GM06990 (cell line): ENCODE measurements at regions not wholly inside any gene's neighbourhood (a gene's known extent, or its start where the extent isn't known, plus 50 kb on each side); places are given as distances from the start of the nearest gene placed in this dataset.
A peak's percentile ranks its signal among the peaks of the same experiment; 100 is the strongest.

Source experiments
- DNase-seq: peaks from one replicate; pipeline ENCODE4 v3.0.0-alpha.2; 2011; ENCODE audit not compliant: insufficient read length; ENCODE audit errors: extremely low read depth
- H3K27me3 ChIP-seq: replicated peaks from 2 replicates; pipeline ENCODE4 v1.6.0; 2011; ENCODE audit warnings: low read length; ENCODE audit not compliant: control insufficient read depth, insufficient read depth
- H3K36me3 ChIP-seq: 2 replicates; pipeline ENCODE4 v1.5.1; 2011; ENCODE audit warnings: low read length; ENCODE audit not compliant: control insufficient read depth, insufficient read depth
- H3K4me3 ChIP-seq: replicated peaks from 2 replicates; pipeline ENCODE4 v1.5.1; 2011; ENCODE audit warnings: low read depth, mild to moderate bottlenecking, control low read depth, low read length
- TF ChIP-seq, protein P1 (sequence below): IDR thresholded peaks from 2 replicates; pipeline ENCODE4 v1.5.1; 2011; ENCODE audit warnings: low read length, control low read depth, mild to moderate bottlenecking, inconsistent platforms; ENCODE audit not compliant: insufficient read depth, poor library complexity, severe bottlenecking

DNA sequence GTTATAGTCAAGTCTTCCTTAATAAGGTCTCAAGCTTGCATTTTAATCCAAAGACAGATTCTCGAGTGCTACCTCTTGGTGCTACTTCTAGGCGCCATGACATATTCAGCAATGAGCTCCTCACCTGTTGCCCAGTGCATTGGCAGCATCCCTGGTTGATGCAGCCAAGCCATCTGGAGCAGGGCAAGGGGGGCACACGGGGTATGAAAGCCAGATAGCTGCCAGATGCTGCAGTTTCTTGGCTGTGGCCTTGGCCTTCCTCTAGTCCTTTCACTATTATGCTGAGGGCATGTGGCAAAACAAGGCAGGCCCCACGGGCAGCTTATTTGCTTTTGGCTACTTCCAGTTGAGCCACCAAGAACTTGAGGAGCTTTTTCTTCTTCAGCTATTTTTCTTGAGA, 168.6 kb upstream of the PGRMC2 start:
- Histone ChIP-seq H3K36me3 (no peaks in the 10 kb centered on the region), H3K27me3 (no peaks in the 10 kb centered on the region), H3K4me3 (no peak overlapping the region)
- TF ChIP-seq, protein P1, sequence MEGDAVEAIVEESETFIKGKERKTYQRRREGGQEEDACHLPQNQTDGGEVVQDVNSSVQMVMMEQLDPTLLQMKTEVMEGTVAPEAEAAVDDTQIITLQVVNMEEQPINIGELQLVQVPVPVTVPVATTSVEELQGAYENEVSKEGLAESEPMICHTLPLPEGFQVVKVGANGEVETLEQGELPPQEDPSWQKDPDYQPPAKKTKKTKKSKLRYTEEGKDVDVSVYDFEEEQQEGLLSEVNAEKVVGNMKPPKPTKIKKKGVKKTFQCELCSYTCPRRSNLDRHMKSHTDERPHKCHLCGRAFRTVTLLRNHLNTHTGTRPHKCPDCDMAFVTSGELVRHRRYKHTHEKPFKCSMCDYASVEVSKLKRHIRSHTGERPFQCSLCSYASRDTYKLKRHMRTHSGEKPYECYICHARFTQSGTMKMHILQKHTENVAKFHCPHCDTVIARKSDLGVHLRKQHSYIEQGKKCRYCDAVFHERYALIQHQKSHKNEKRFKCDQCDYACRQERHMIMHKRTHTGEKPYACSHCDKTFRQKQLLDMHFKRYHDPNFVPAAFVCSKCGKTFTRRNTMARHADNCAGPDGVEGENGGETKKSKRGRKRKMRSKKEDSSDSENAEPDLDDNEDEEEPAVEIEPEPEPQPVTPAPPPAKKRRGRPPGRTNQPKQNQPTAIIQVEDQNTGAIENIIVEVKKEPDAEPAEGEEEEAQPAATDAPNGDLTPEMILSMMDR, result no peak
- no peak for DNase-seq

DNA sequence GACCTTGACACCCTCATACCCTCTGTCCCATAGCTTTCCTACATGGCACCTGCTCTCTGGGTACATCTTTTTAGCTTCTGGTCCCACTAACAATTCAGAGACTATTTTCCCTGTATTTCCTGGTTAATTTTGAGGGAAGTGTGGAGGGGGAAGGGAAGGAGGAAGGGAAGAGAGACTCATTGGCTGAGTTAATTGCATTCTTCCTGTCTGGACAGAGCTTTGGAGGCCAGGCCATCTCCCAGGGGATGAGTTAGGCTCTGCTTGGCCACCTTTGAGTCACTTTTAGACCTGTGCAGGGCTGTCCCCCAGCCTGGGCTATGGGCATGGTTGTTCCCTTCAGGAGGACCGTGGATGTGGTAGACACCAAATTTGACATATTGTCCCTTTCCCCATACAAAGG, 167.9 kb upstream of the PGRMC2 start:
- no peaks in the 10 kb centered on the region for H3K36me3 ChIP-seq
- TF ChIP-seq, protein P1, result no peak
- no peak for DNase-seq
- H3K27me3 ChIP-seq, result no peaks in the 10 kb centered on the region
- H3K4me3 ChIP-seq, result no peak overlapping the region

DNA sequence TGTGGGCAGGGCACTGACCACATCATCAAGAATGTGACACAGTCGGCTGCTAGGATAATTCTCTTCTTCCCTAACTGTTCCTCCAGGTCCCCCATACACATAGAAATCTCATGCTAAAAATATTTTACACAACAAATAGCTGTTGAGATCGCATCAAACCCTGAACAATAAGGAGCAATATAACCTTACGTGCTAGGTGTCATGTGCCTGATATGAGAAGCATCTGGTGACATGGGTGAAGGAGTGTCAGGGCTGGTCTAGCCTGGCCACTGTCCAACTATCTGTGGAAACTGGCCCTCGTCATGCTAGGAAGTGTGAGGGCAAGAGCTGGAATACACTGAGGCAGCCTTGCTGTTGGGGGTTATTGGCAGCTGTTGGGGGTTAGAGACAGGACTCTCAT, 167.3 kb upstream of the PGRMC2 start:
- Histone ChIP-seq H3K4me3 (no peak overlapping the region), H3K27me3 (no peaks in the 10 kb centered on the region), H3K36me3 (no peaks in the 10 kb centered on the region)
- no peak for DNase-seq
- TF ChIP-seq, protein P1, result no peak

DNA sequence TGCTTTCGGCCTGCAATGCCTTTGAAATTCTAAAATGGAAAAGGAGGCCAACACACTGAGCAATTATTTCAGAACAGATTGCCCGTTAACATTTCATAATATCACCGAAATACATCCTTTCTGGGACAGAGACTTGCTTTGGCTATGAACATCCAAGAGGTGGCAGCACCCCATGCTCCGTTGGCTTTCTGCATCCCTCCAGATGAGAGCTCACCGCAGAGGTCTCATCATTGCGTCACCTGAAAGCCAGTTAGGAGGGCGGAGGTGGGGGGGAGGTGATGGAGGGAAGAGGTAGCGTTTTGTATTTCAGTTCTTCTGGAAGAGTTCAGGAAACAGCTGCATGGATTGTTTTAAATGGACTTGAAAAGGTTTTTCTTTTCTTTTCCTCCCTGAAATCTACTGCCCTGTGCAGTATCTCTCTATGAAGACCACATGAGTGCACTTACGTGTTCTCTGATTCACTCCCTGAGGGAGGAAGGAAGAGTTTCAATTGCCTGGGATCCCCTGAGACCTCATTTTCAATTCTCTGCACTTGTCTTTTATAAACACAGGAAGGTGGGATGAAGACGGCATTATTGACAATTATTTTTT, 166.8 kb upstream of the PGRMC2 start:
- H3K27me3 ChIP-seq, result no peaks in the 10 kb centered on the region
- H3K4me3 ChIP-seq, result no peak overlapping the region
- H3K36me3 ChIP-seq, result no peaks in the 10 kb centered on the region
- TF ChIP-seq, protein P1, result peak; percentile 83
- DNase-seq, result peak; percentile 55

DNA sequence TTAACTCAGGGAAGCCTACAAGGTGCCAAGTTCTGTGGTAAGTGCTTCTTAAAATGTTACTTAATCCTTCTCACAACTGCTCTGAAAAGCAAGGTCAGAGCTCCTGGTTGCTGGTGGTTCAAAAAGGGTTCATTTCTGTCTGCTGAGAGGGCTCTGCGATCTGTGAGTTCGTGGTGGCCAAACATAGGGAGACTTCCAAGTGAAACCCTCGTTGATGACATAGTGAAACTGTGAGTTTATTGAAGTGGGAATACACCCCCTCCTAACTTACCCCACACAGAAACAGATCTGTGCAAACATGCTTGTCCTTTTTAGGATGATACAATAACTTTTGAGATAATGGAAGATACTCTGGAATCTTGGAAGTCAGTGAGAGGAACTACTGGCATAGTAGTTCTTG, 164.8 kb upstream of the PGRMC2 start:
- no peaks in the 10 kb centered on the region for H3K36me3 ChIP-seq
- TF ChIP-seq, protein P1, result no peak
- no peaks in the 10 kb centered on the region for H3K27me3 ChIP-seq
- no peak overlapping the region for H3K4me3 ChIP-seq
- DNase-seq, result no peak
